Progenitor cell of endocrine pancreas (in vitro differentiated cells): ENCODE measurements at regions not wholly inside any gene's neighbourhood (a gene's known extent, or its start where the extent isn't known, plus 50 kb on each side); places are given as distances from the start of the nearest gene placed in this dataset.

Experiments used
- DNase-seq: peaks from one replicate; pipeline ENCODE4 v3.0.0; 2021; ENCODE audit warnings: low spot score; ENCODE audit not compliant: unreplicated experiment
- H3K27ac Mint-ChIP-seq: 2 replicates; pipeline ENCODE4 v1.8.0; 2021; ENCODE audit warnings: mild to moderate bottlenecking, moderate library complexity, mixed read lengths
- H3K27me3 Mint-ChIP-seq: 2 replicates; pipeline ENCODE4 v1.8.0; 2021; ENCODE audit warnings: mixed read lengths
- H3K36me3 Mint-ChIP-seq: 2 replicates; pipeline ENCODE4 v1.8.0; 2022; ENCODE audit warnings: mixed read lengths; ENCODE audit not compliant: insufficient read depth
- H3K4me1 Mint-ChIP-seq: 2 replicates; pipeline ENCODE4 v1.8.0; 2021; ENCODE audit warnings: low read depth, mixed read lengths
- H3K4me3 Mint-ChIP-seq: 2 replicates; pipeline ENCODE4 v1.8.0; 2021; ENCODE audit warnings: low read depth, mild to moderate bottlenecking, moderate library complexity, mixed read lengths
- H3K9me3 Mint-ChIP-seq: 2 replicates; pipeline ENCODE4 v1.8.0; 2021; ENCODE audit warnings: low read depth, mixed read lengths
- TF ChIP-seq, protein P1 (sequence below): fragments of 200-600 bp; sonication (generic); IDR thresholded peaks from one replicate; pipeline ENCODE4 v1.5.0; 2021; ENCODE audit warnings: antibody characterized with exemption, mild to moderate bottlenecking; ENCODE audit not compliant: unreplicated experiment

DNA sequence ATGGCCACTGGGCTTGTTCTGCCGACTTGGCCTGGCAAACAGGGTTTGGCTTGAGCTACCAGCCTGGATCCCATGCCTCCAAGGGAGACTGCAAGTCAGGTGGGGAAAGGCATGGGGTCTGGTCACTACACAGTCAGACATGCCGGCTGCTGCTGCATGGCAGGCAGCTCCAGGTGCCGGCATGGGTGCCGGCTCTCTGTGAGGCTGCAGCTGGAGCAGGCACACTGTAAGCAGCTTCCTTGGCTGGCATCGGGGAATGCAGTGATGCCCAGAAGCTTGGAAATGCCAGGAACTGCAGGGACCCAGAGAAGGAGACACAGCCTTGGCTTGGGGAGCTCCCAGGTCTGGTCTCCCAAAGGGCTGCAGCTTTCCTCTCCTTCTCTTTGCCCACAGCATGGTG, 305.5 kb upstream of the NRG3 start:
- no peak for DNase-seq
- Mint-ChIP-seq H3K36me3 (no peaks in the 10 kb centered on the region), H3K27ac (no peak overlapping the region), H3K4me1 (no peaks in the 10 kb centered on the region), H3K9me3 (peaks cover 9% of the 10 kb centered on the region), H3K4me3 (no peak overlapping the region), H3K27me3 (no peaks in the 10 kb centered on the region)
- TF ChIP-seq, protein P1, sequence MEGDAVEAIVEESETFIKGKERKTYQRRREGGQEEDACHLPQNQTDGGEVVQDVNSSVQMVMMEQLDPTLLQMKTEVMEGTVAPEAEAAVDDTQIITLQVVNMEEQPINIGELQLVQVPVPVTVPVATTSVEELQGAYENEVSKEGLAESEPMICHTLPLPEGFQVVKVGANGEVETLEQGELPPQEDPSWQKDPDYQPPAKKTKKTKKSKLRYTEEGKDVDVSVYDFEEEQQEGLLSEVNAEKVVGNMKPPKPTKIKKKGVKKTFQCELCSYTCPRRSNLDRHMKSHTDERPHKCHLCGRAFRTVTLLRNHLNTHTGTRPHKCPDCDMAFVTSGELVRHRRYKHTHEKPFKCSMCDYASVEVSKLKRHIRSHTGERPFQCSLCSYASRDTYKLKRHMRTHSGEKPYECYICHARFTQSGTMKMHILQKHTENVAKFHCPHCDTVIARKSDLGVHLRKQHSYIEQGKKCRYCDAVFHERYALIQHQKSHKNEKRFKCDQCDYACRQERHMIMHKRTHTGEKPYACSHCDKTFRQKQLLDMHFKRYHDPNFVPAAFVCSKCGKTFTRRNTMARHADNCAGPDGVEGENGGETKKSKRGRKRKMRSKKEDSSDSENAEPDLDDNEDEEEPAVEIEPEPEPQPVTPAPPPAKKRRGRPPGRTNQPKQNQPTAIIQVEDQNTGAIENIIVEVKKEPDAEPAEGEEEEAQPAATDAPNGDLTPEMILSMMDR, result no peak

DNA sequence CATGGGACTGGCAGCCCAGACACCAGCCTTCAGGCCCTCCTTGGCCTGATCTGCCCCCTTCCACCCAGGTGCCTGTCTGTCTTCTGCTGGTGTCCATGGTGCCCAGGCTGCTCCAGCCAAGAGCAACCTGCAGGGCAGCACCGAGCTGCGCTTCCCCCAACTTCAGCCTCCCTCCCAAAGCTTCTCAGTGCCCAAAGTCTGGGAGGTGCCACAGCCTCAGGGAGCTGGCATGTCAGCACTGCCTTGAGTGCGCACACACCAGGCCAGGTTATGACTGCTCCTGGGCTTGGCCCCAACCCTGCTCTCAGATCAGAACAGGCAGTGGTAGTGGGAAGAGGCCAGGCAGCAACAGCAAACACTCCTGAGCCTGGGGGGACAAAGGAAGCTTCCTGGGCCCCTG, 304.6 kb upstream of the NRG3 start:
- no peaks in the 10 kb centered on the region for H3K4me1 Mint-ChIP-seq
- DNase-seq, result no peak
- no peaks in the 10 kb centered on the region for H3K36me3 Mint-ChIP-seq
- no peak overlapping the region for H3K27ac Mint-ChIP-seq
- H3K4me3 Mint-ChIP-seq, result no peak overlapping the region
- peaks cover 9% of the 10 kb centered on the region for H3K9me3 Mint-ChIP-seq
- no peaks in the 10 kb centered on the region for H3K27me3 Mint-ChIP-seq
- TF ChIP-seq, protein P1, result no peak

DNA sequence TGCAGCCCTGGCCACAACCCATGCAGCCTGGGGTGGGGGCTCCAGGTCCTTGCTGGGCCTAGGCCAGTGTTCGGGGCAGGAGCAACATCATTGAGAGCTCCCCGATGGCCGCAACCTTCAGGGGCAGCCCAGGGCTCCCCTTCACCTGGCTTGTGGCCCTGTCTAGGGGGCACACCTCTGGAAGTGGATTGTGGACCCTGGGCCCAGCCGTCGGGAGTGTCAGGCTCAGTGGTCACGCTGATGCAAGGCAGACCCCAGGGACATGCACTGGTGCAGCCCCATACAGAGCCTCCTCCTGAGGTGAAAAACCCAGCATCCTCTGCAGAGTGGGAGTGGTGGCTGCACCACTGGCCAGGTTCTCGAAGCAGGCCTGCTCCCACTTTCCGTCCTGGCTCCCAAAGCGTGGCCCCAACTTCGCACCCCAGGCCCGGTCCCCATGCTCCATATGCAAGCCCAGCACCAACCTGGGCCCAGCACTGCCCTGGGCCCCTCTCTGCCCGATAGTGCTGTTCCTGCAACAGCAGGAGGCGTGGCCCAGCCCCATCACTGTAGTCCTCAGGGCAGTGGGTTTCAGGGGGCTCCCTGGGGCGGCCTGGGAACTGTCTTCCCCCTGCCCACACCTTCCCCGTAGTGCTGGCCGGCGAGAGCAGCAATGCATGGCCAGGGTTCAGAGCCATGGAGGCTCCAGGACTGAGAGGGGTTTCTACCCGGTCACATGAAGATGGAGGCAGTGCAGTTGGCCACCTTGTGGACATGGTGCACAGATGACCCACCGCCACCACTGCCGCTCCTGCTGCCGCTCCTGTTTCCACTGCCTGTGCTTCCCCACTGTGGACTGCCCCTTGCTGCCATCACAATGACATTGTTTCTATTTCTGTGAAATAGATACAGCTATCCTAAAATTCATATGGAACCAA, 303.9 kb upstream of the NRG3 start:
- H3K27me3 Mint-ChIP-seq, result no peaks in the 10 kb centered on the region
- no peak for DNase-seq
- TF ChIP-seq, protein P1, result no peak
- H3K36me3 Mint-ChIP-seq, result no peaks in the 10 kb centered on the region
- H3K9me3 Mint-ChIP-seq, result peaks cover 12% of the 10 kb centered on the region
- H3K27ac Mint-ChIP-seq, result no peak overlapping the region
- no peaks in the 10 kb centered on the region for H3K4me1 Mint-ChIP-seq
- no peak overlapping the region for H3K4me3 Mint-ChIP-seq

DNA sequence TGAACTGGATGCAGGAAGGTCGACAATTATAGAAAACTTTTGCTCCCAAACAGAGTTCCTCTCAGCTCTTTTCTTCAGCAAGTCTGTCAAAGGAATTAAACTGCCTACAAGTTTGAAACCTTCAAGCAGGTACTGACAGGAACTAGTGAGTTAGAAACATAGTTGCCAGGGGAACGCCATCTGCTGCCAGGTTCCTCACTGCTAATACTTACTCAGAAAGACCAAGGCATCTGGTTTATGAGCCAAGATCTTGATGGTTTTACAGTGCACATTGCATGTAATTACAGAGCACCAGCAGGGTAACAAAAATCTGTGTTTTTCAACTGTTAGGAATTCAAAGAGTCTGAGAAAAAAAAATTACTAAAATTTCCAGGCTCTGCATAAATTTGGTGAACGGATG, 300.0 kb upstream of the NRG3 start:
- H3K4me1 Mint-ChIP-seq, result no peaks in the 10 kb centered on the region
- no peak overlapping the region for H3K27ac Mint-ChIP-seq
- peaks cover 18% of the 10 kb centered on the region for H3K9me3 Mint-ChIP-seq
- TF ChIP-seq, protein P1, result no peak
- no peak overlapping the region for H3K4me3 Mint-ChIP-seq
- H3K36me3 Mint-ChIP-seq, result no peaks in the 10 kb centered on the region
- DNase-seq, result no peak
- H3K27me3 Mint-ChIP-seq, result no peaks in the 10 kb centered on the region

DNA sequence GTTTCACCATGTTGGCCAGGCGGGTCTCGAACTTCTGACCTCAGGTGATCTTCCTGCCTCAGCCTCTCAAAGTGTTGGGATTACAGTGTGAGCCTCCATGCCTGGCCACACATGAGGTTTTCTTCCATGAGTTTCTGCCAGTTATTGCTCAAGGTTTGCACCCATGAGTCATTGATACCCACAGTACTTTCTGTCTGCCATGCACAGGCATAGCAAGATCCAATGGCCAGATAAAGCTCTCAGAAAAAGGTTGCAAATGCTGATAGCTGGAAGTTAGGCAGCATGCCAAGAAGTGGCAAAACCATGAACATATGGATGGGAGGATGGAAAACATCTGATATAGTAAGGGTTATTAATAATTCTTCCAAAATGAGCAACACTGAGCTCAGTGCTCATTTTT, 298.7 kb upstream of the NRG3 start:
- H3K4me3 Mint-ChIP-seq, result no peak overlapping the region
- no peaks in the 10 kb centered on the region for H3K27me3 Mint-ChIP-seq
- H3K36me3 Mint-ChIP-seq, result no peaks in the 10 kb centered on the region
- TF ChIP-seq, protein P1, result no peak
- H3K27ac Mint-ChIP-seq, result no peak overlapping the region
- H3K4me1 Mint-ChIP-seq, result no peaks in the 10 kb centered on the region
- DNase-seq, result no peak
- H3K9me3 Mint-ChIP-seq, result peaks cover 18% of the 10 kb centered on the region
